ENCODE measurements at regions not wholly inside any gene's neighbourhood (a gene's known extent, or its start where the extent isn't known, plus 50 kb on each side); places are given as distances from the start of the nearest gene placed in this dataset.
A peak's percentile ranks its signal among the peaks of the same experiment; 100 is the strongest.
"Not testable (repeated sequence)": the region's sequence is repeated elsewhere in the genome, so short reads cannot be mapped to it uniquely, and the experiment has no call there.

DNA sequence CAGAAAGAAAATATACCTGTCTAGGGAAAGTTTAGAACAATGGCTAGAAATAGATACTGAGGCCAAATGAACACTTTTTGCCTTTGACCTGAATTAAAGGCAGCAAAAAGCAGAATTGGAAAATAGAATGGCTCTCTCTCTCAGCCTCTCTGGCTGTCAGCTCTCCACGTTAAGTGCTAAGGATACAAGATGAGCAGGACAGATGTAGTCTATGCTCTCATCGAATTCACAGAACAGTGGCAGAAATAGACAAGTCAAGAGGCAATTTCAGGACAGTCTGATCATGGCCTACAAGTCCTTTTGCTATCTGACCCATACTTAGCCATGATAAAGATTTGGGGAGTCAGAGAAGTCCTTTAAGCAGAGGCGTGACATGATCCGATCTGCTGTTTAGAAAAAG is 120.2 kb upstream of the CREB1 start:
- DNase-seq (ENCODE audit: low read depth in 2 of 2), result no peak

DNA sequence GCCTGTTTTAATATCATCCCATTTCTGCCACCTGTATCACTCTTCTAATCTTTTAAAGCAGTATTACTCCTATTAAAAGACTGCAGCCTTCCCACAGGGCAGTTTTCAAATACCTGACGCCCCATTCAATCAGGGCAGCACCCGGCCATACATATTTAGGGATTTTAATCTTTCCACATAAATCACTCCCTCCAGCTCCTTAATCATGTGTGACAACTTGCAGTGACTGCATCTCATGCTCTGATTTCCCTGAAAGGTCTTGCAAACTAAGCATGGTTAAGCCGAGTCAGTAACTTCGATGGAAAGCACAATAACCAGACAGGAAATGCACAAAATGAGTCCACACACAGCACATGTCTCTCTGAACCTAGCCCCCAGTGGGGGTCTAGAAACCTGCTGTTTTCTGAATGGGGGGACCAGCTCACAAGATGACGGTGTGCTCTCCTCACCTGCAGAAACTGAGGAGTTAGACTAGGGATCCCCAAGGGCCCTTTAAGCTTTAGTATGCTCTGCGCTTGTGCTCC is 116.9 kb upstream of the CREB1 start:
- no peak for DNase-seq (ENCODE audit: low read depth in 2 of 2)

DNA sequence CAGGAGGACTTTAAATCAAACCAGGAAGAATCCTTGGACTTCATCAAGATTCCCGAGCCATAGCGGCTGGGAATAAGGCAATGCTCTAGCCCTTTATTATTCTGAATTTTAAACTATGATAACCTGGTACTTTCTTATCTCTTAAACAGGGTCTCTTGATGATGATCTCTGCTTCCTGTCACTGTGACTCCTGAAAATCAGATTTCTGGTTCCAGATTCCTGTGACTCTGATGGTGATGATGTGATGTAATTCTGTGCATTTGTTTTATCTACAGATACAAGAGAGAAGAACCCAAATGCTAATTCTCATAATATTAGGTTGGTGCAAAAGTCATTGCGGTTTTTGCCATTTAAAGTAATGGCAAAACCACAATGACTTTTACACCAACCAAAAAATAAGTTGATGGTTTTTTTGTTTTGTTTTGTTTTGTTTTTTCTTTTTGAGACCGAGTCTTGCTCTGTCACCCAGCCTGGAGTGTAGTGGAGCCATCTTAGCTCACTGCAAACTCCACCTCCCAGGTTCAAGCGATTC is 116.3 kb upstream of the CREB1 start:
- DNase-seq (ENCODE audit: low read depth in 2 of 2), result no peak

- DNase-seq (ENCODE audit: low read depth in 2 of 2), result no peak
These were observed 113.7 kb upstream of the CREB1 start for GRCh38 chr2:207416111-207416510.

GRCh38 chr2:207416900-207417299 is 112.9 kb upstream of the CREB1 start:
- DNase-seq (ENCODE audit: low read depth in 2 of 2), result no peak

- no peak for DNase-seq (ENCODE audit: low read depth in 2 of 2)
These were observed 112.5 kb upstream of the CREB1 start for GRCh38 chr2:207417301-207417718.

- DNase-seq (ENCODE audit: low read depth in 2 of 2), result no peak
These were observed 111.3 kb upstream of the CREB1 start for GRCh38 chr2:207418419-207418818.

GRCh38 chr2:207419331-207419730 is 110.4 kb upstream of the CREB1 start:
- DNase-seq (ENCODE audit: low read depth in 2 of 2), result no peak

- DNase-seq (ENCODE audit: low read depth in 2 of 2), result no peak
These were observed 108.1 kb upstream of the CREB1 start for GRCh38 chr2:207421671-207422070.

DNA sequence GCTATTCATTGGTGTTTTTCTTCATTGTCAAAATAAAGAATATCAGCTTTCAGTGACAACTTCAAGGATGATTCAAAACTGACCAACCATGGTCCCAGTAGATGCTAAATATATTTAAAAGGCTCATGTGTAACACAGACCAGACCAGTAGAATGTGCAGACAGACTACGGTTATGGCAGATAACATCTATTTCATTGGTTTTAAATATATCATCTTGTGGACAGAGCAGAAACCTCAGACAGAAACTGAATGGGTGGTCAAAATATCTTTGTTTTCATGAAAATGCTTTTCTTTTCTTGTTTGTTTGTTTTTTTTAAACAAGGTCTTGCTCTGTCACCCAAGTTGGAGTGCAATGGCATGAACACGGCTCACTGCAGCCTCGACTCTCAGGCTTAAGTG is 107.4 kb upstream of the CREB1 start:
- DNase-seq (ENCODE audit: low read depth in 2 of 2), result no peak

DNA sequence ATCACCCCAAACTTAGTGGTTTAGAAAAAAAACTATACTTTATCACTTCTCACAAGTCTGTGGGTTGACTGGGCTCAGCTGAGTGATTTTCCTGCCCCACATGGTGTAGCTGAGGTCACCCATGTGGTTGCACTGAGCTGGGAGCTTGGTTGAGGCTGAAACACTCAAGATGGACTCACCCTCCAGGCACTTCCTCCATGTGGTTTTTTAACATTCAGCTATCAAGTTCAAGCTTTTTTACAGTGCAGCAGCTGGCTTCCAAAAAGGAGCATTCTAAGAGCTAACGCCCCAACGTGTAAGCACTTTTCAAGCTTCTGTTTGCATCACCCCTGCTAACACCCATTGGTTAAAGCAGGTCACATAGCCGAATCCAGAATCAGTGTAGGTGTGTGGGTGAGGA is 105.9 kb upstream of the CREB1 start:
- peak in 1 of 2 donors; percentile 10 for DNase-seq (ENCODE audit: low read depth in 2 of 2)

DNA sequence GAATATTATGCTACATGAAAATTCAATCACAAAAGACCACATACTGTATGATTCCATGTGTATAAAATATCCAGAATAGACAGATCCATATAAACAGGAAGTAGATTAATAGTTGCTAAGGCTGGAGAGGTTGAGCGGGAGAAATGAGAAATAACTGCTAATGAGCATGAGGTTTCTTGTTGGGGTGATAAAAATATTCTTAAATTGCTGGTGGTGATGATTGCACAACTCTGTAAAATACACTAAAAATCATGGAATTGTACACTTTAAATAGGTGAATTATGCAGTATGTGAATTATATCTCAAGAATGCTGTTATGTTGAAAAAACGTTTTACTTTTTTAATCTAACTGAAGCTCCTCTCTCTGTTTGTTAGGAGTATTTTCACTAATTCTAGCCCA is 101.8 kb upstream of the CREB1 start:
- DNase-seq (ENCODE audit: low read depth in 2 of 2), result no peak

GRCh38 chr2:207428573-207428972 is 101.2 kb upstream of the CREB1 start:
- no peak for DNase-seq (ENCODE audit: low read depth in 2 of 2)

DNA sequence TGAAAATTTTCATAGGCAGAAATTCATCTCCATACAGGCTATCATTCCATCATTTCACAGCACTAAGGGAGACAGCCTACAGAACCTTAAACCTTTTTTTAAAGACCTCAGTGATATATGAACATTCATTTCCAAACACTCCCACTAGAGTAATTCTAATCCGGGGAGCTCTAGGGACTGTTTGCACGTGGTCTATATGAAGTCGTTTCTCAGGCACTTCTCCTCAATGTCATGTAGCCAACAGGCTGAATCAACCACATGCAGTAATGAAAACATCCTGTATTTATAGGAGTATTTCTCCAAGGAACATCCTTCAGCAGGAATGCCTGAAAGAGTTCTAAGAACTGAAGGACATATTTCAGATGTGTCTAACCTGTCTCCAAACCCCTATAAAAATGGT is 97.3 kb upstream of the CREB1 start:
- DNase-seq (ENCODE audit: low read depth in 2 of 2), result no peak

DNA sequence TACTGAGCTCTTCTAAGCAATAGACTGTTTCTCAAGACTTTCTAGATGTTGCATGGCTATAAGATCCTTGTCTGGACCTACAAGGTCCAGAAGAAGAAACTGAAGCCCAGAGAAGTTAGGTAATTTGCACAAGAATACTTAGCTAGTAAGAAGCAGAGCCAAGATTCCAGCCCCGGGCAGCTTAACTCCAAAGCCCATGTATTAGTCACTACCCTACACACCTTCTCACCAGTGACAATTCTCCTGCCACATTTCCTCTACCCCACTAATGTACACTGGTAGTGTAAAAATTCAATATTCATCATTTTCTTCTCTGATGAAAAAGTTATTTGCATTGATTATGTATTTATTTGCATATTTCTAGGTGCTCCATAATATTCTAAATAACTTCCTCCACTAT is 95.5 kb upstream of the CREB1 start:
- no peak for DNase-seq (ENCODE audit: low read depth in 2 of 2)

GRCh38 chr2:207434899-207435465 is 94.8 kb upstream of the CREB1 start:
- DNase-seq (ENCODE audit: low read depth in 2 of 2), result no peak

DNA sequence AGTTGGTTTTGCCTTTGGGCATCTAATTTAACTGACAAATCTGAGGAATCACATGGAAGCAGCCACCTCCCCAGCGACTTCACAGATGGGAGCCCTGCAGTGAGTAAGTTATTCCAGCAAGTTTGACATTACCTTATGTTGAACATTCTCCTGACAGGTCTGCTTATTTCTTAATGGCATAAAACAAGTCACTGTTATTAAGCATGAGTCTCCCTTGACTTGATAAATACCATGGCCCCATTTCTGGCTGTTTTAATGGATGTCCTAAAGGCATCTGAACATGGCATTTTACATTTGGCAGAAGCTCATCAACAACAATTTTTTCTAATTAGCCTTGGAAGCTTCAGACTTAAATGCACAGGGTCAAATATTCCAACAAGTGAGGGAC is 92.6 kb upstream of the CREB1 start:
- DNase-seq (ENCODE audit: low read depth in 2 of 2), result no peak

DNA sequence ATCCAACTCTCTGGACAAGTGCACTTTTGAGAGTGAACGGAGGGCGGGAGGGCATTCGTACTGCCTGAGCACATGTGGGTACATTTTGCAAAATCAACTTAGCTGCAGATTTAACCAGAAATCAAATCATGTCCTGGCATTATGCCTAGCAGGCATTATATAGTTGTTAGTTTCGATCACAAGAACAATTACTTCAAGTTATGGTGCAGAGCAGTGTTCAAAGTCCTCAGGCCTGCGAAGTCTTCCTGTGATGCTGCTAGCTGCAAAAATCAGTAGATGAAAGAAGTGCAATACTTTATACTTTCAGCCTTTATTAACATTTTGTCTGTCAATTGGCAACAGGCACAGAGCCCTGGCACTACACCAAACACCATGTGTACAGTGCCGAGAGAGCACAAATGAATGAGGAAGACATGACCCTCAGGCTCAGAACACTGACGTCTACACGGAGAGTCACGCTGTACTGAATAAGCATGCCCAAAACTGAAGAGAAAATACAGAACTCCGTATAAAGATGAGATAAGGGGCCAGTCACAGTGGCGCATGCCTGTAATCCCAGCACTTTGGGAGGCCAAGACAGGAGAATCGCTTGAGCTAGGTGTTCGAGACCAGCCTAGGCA is 92.1 kb upstream of the CREB1 start:
- no peak for DNase-seq (ENCODE audit: low read depth in 2 of 2)

DNA sequence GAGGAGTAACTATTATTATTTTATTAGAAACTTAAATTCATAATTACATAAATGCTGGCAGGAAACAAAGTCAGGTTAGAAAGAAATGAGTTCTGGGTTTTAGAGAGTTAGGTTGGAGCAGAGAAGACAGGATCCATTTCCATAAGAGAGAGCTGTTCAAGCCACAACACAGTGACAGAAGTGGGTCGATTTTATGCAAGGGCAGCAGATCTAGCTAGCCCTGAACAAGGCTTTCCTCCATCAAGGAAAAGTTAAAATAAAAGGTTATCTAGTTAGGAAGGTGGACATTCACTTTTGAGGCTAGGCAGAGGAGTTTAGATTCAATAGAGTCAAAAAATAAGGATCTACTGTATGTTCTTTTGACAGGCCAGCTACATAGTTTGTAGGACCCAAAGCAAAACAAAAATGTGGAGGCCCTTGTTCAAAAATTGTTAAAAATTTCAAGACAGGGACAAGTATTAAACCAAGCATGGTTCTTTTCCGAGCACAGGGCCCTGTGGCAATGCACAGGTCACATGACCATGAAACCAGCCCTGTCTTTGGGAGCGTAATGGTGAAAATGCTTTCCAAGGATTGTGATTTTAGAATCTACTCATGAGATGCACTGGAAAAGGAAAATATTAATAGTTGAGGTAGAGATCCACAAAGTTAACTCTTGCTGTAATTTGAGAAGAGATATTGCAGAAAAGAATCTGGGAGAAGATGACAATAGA is 91.2 kb upstream of the CREB1 start:
- no peak for DNase-seq (ENCODE audit: low read depth in 2 of 2)

GRCh38 chr2:207439881-207440280 is 89.9 kb upstream of the CREB1 start:
- not testable (repeated sequence) for DNase-seq (ENCODE audit: low read depth in 2 of 2)

GRCh38 chr2:207444756-207445155 is 85.0 kb upstream of the CREB1 start:
- DNase-seq (ENCODE audit: low read depth in 2 of 2), result no peak

DNA sequence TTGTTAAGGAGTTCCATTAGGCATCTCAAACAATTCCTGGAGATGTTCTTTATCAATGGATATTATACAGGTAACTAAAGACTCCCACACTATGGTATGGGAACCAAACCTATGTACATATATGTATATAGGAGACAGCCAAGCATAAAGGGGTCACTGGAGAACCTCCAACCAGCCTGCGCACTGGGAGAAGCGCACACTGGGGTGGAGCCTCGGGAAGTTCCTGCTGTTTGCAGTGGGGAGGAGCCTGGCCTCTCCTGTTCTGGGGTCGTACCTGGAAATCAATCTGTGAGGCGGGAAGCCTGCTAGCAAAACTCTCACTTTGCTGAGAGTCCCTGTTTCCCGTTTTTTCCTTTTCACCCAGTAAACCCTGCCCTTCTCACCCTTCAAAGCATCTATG is 83.1 kb upstream of the CREB1 start:
- DNase-seq (ENCODE audit: low read depth in 2 of 2), result no peak

- DNase-seq (ENCODE audit: low read depth in 2 of 2), result no peak
These were observed 81.8 kb upstream of the CREB1 start for GRCh38 chr2:207448006-207448405.

Data from activated CD8-positive, alpha-beta memory T cell treated with anti-CD3 and anti-CD28 coated beads for 4 hours (primary cell).